KBM-7 (cell line): ENCODE measurements at regions not wholly inside any gene's neighbourhood (a gene's known extent, or its start where the extent isn't known, plus 50 kb on each side); places are given as distances from the start of the nearest gene placed in this dataset.

Source experiments
- DNase-seq: peaks from one replicate; pipeline ENCODE4 v3.0.0-alpha.2; 2015
- in situ Hi-C: fragments of 300-500 bp; cut with MboI; formaldehyde crosslinking; loops from 2 replicates; pipeline ENCODE4 v1.14.3; 2020; ENCODE audit warnings: low sequenced_read_pairs, low pct_unique_long_range_greater_than_20kb, mixed read lengths

DNA sequence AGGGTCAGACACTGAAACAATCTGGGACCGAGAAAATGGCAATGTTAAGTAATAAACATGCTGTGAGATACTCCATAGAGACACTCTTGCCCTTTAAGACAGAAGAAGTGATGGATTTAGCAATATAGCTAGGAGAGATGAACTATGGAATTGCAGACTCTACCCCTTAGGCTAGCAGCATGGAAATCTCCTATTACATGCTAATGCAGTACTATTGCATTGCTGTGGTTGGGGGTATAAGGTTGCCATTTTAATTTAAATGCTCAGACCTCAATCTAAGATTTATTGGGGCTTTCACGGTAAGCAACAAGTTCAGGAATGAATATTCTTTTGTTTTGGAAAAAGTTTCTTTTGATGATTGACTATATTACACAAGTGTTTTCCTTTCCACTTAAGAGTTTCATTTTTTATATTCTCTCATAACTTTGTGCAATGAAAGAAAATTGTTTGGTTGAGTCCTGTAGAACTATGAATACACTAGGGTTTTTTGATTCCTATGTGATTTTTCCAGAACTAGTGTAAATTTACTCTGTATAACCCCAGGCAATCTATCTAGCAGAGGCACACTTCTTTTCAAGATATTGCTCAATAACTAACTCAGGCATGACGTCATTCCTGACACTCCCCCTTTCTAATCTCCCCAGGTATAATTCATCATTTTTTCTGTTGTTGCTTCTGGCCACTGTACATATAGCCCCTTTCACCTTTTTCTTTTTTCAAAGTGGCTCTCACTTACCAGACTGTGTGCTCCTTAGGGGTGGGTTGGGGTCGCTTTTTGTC, 394.7 kb upstream of the KLF12 start:
- in situ Hi-C loops, result no loop called here
- no peak for DNase-seq

DNA sequence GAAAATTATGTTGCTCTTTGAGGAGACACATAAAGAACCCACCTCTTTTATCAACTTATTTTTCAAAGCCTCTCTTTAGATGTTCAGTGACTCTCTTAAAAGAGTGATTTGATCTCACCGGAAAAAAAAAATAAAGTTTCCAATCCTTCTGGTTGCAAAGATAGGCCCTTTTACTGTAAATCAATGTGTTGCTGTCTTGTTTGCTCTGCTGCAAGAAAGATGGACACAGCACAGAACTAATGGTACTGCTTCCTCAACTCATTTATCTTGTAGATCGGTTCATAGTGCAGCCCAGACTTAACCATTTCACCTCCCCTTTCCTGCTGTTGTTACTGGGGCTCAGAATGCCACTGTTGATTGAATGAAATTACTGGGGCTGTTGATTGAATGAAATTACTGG, 388.9 kb upstream of the KLF12 start:
- in situ Hi-C loops, result no loop called here
- DNase-seq, result no peak

DNA sequence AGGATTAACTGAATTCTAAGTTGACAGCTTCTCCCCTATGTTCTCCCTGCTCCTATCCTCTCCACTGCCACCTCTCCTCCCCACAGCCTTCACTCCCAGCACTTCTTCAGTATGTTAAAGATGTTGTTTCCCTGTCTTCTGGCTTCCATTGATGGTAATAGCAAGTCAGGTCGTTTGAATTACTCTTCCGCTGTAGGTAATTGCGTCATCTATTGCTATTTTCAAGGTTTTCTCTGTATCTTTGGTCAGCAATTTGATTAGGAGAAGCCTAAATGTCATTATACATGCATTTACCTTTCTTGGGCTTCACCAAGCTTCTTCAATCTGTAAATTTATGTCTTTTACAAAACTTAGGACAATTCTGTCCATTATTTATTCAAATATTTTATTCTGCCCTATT, 377.3 kb upstream of the KLF12 start:
- no peak for DNase-seq
- in situ Hi-C loops, result no loop called here

- in situ Hi-C loops, result no loop called here
- no peak for DNase-seq
These were observed 353.0 kb upstream of the KLF12 start for GRCh38 chr13:74487091-74487722.

DNA sequence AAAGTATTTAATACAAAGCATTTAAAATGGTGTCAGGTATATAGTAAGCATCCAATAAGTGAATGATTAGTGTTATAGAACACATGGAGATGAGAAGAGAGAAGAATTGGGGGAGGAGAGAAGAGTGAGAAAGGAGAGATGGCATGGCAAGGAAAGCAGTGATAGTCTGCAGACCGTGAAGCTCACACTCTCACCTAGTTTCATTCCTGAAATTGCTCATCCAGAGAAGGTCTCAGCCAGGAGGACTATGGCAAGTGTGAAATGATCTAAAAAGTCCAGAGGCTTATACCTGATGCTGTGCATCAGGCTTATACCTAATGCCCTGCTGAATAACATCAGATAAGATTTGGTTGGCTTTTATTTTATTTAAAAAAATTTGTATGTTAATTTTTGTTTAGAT, 351.6 kb upstream of the KLF12 start:
- in situ Hi-C loops, result no loop called here
- DNase-seq, result no peak

DNA sequence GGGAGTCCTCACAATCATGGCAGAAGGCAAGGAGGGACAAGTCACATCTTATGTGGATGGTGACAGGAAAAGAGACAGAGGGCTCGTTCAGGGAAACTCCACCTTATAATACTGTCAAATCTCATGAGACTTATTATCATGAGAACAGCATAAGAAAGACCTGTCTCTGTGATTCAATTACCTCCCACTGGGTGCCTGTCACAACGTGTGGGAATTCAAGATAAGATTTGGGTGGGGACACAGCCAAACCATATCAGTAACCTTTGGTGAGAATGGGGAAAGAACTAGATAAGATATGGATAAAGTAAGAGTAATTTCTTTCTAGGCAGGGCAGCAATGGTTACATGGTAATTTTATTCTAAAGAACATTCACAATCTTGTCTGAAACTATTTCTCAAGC, 344.9 kb upstream of the KLF12 start:
- no peak for DNase-seq
- in situ Hi-C loops, result no loop called here

DNA sequence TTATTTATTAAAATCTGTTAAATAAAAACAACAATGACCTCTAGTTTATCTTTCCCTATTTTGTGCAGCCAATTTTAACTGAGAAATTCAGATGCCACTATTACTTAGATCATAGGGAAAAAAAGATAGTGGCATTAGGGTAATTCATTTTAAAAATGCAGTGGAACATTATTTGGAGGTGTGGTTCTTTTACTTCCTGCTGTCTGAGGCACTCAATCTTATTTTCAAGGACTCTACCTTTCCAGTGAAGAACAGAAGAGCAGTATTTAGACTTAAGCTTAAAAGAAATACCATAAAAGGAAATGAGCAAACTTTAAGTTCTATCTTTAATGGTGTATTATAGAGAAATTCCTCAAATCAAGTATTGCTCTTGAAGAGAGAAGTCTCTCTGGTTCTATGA, 342.6 kb upstream of the KLF12 start:
- DNase-seq, result no peak
- in situ Hi-C loops, result no loop called here

GRCh38 chr13:74476365-74476764, 342.2 kb upstream of the KLF12 start:
- DNase-seq, result no peak
- in situ Hi-C loops, result no loop called here

GRCh38 chr13:74466864-74467263, 332.7 kb upstream of the KLF12 start:
- no peak for DNase-seq
- in situ Hi-C loops, result no loop called here

DNA sequence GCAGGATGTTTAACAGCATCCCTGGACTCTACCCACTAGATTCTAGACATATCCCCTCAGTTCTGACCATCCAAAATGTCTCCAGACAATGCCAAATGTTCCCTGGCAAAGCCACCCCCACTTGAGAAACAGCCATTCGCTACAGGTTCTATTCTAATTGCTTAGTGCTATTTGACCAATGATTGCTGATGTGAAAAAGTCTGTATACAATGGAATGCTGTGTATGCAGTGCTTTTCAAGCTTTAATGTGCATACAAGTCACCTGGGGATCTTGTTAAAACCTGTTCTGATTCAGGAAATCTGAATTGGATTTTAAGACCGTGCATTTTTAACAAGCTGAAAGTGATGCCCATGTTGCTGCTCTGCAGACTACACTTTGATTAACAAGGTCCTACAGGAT, 331.8 kb upstream of the KLF12 start:
- in situ Hi-C loops, result no loop called here
- no peak for DNase-seq

DNA sequence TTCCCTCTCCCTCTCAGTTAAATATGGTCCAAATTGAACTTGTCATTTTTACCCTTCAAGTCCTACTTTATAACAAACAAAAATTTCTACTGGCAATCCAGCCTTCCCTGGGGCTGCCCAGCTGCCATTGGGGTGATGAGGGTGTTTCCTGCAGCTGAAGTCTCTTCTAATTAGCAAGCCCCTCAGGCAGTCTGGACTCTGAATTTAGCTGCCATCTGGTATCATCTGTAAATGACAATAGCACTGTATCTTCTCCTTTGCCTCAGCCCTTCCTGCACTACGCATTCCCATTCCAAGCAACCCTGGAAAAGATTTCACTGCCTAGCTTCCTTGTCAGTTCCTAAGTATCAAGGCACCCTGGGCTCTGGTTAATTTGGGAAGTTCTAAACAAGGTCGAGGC, 331.1 kb upstream of the KLF12 start:
- DNase-seq, result no peak
- in situ Hi-C loops, result no loop called here

GRCh38 chr13:74464670-74465069, 330.5 kb upstream of the KLF12 start:
- in situ Hi-C loops, result no loop called here
- no peak for DNase-seq

DNA sequence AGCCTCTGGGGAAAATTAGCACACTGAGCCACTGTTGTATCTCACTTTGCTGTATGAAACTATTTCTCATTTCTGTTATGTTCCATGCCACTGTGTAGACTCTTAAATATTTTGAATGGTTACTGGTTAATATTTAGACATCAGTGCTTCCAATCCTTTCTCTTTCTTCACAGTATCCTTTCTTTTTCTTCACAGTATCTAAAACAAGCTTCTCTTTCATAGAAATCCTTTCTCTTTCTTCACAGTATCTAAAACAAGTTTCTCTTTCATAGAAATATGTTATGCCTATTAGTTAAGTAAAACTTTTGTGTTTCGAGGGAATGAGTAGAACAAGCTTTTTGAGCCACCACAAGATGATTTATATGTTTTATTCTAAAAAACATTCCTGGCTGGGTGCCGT, 326.8 kb upstream of the KLF12 start:
- DNase-seq, result no peak
- in situ Hi-C loops, result no loop called here

GRCh38 chr13:74452881-74453280, 318.7 kb upstream of the KLF12 start:
- DNase-seq, result no peak
- in situ Hi-C loops, result no loop called here

- DNase-seq, result no peak
- in situ Hi-C loops, result no loop called here
These were observed 318.0 kb upstream of the KLF12 start for GRCh38 chr13:74452176-74452575.

DNA sequence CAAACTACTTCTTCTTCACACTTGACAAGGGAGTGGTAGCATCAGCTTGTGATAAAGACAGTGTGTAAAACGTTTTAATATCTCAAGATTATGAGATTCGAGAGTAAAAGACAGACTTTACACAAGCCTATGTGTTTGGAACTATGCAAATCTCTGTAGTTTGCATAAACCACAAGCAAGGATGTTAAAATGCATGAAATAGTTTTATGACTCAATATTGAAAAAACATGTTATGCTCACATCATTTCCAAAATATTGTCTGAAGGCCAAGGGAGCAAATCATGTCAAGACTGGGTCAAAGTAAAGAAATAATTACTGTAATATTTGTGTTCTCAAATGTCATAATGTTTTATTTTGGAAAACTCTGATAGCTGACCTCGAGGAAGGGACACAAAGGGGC, 316.8 kb upstream of the KLF12 start:
- in situ Hi-C loops, result no loop called here
- DNase-seq, result no peak

DNA sequence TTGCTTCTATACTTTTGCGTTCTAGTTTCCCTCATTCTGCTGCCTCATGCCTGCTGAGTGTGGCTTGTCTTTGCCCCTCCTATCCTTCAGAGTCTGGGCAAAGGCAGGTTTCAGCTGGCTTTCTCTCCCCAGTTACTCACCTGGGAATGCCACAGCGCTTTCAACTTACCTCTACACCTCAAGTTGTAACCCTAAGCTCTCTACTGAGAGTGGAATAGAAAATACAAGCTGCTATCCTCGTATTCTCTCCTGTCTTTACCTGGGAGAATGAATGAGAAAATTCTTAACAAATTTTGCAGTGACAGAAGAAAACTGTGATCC, 316.3 kb upstream of the KLF12 start:
- no peak for DNase-seq
- in situ Hi-C loops, result no loop called here

GRCh38 chr13:74449811-74450524, 315.8 kb upstream of the KLF12 start:
- in situ Hi-C loops, result no loop called here
- DNase-seq, result no peak

DNA sequence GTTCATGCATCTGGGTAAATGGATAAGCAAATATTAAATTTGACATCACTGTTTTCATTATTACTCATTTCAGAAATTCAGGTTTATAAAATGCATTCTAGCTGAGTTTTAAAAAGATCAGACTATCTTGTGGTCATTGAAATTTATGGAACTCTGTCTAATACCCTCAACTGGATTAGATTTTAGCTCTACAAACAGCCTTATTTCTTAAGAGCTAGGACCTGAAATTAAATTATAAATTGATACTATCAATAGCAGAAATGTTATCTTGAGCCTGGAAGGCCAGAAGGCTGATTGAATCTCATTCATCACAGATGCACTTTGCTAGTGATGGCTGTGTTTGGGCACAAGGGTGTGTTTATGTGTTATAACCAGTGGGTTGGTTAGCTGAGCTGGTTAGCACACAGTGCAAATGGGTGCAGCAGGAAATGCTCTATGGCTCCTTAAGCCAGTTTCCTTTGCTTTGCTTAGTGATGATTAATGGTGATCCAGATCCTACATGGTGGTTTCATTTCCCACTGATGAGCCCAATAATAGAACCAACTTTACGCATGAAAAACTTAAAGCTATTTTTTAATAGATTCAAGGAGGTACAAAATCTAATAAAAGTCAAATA, 310.8 kb upstream of the KLF12 start:
- DNase-seq, result no peak
- in situ Hi-C loops, result no loop called here

GRCh38 chr13:74444161-74444571, 310.0 kb upstream of the KLF12 start:
- no peak for DNase-seq
- in situ Hi-C loops, result no loop called here
